HCT116 (cell line): ENCODE measurements at regions not wholly inside any gene's neighbourhood (a gene's known extent, or its start where the extent isn't known, plus 50 kb on each side); places are given as distances from the start of the nearest gene placed in this dataset.

ENCODE experiments used
- ATAC-seq: fragments of 200-7000 bp; cut with Tn5 transposase; 2 replicates; pipeline ENCODE4 v1.9.1; 2020; ENCODE audit warnings: mild to moderate bottlenecking, moderate library complexity
- BruUV-seq: library from RNA; stranded (reverse); fragments of 400-500 nt; replicated peaks from 2 replicates; lab custom pipeline; 2021; lab: Mats Ljungman, UMichigan
- CTCF ChIA-PET: fragments of 300-600 bp; sonication (Branson Sonifier 250); formaldehyde crosslinking; loops from one replicate; lab custom pipeline; 2021; ENCODE audit warnings: antibody characterized with exemption; lab: Charles Lee
- POLR2A ChIA-PET: fragments of 300-600, 350-600 bp; sonication (Branson Sonifier 250); formaldehyde crosslinking; loops from one replicate; lab custom pipeline; 2021; ENCODE audit warnings: antibody characterized with exemption; lab: Charles Lee
- RAD21 ChIA-PET, 2 experiments: fragments of 300-600 bp; sonication (Branson Sonifier 250); formaldehyde crosslinking; loops; one replicate each; lab custom pipeline; 2023; ENCODE audit warnings: low total read pairs in 2 of 2; ENCODE audit not compliant: uncharacterized antibody in 2 of 2, unreplicated experiment in 2 of 2, low non-redundant PET in 1 of 2; lab: Charles Lee
- DNase-seq: peaks from one replicate; pipeline ENCODE4 v3.0.0-alpha.2; 2010; ENCODE audit warnings: low read depth, low spot score
- H2AFZ ChIP-seq: fragments of 200-600 bp; shearing (Covaris generic), sonication (generic); 2 replicates; pipeline ENCODE4 v1.6.1; 2017; ENCODE audit warnings: low read depth, mixed run types, mixed read lengths, antibody characterized with exemption, low read length; ENCODE audit not compliant: poor library complexity, severe bottlenecking
- H3K27ac ChIP-seq: 2 replicates; pipeline ENCODE4 v1.5.1; 2012; ENCODE audit warnings: low read depth, low read length
- H3K27me3 ChIP-seq: fragments of 200-600 bp; sonication (generic); 2 replicates; pipeline ENCODE4 v1.6.1; 2016; ENCODE audit warnings: mixed run types, low read length, mixed read lengths; ENCODE audit not compliant: insufficient read depth
- H3K36me3 ChIP-seq, 2 experiments: fragments of 200-500 bp in 1 of 2; fragments of 200-600 bp in 1 of 2; sonication (Bioruptor generic) in 1 of 2; sonication (generic) in 1 of 2; 2 replicates each; pipeline versions ENCODE4 v1.5.1 to v1.6.1; 2014 to 2016; ENCODE audit warnings: low read length in 2 of 2, inconsistent platforms in 1 of 2, mixed read lengths in 1 of 2, mixed run types in 1 of 2; ENCODE audit not compliant: insufficient read depth in 2 of 2, control insufficient read depth in 1 of 2
- H3K4me1 ChIP-seq, 2 experiments: fragments of 200-600 bp in 1 of 2; sonication (generic) in 1 of 2; 2 replicates each; pipeline versions ENCODE4 v1.5.1 to v1.6.1; 2012 to 2017; ENCODE audit warnings: low read length in 2 of 2, inconsistent platforms in 1 of 2, mild to moderate bottlenecking in 1 of 2, mixed read lengths in 1 of 2, mixed run types in 1 of 2, moderate library complexity in 1 of 2; ENCODE audit not compliant: insufficient read depth in 2 of 2, control insufficient read depth in 1 of 2
- H3K4me2 ChIP-seq: fragments of 200-600 bp; sonication (generic); 2 replicates; pipeline ENCODE4 v1.6.1; 2017; ENCODE audit warnings: mixed run types, low read length, mixed read lengths
- H3K4me3 ChIP-seq, 2 experiments: fragments of 200-600 bp in 1 of 2; sonication (generic) in 1 of 2; replicated peaks in 1 of 2; 2 replicates each; pipeline ENCODE4 v1.5.1; 2011 to 2016; ENCODE audit warnings: low read length in 2 of 2, control low read depth in 1 of 2, low read depth in 1 of 2, mild to moderate bottlenecking in 1 of 2, mixed read lengths in 1 of 2, mixed run types in 1 of 2
- H3K79me2 ChIP-seq: fragments of 200-600 bp; sonication (generic); 2 replicates; pipeline ENCODE4 v1.6.1; 2017; ENCODE audit warnings: mild to moderate bottlenecking, mixed run types, low read length, moderate library complexity, mixed read lengths; ENCODE audit not compliant: insufficient read depth
- H3K9ac ChIP-seq: fragments of 200-600 bp; sonication (generic); 2 replicates; pipeline ENCODE4 v1.6.1; 2016; ENCODE audit warnings: low read length, mixed read lengths
- H3K9me2 ChIP-seq: fragments of 200-600 bp; sonication (generic), shearing (Covaris generic); 2 replicates; pipeline ENCODE4 v1.6.1; 2017; ENCODE audit warnings: mixed run types, mild to moderate bottlenecking, moderate library complexity; ENCODE audit not compliant: insufficient read depth
- H3K9me3 ChIP-seq, 2 experiments: fragments of 200-500 bp in 1 of 2; fragments of 200-600 bp in 1 of 2; sonication (Bioruptor generic) in 1 of 2; sonication (generic) in 1 of 2; 2 replicates each; pipeline ENCODE4 v1.6.1; 2014 to 2017; ENCODE audit warnings: low read length in 2 of 2, mixed read lengths in 2 of 2, inconsistent platforms in 1 of 2, low read depth in 1 of 2, mild to moderate bottlenecking in 1 of 2, mixed run types in 1 of 2, moderate library complexity in 1 of 2; ENCODE audit not compliant: control insufficient read depth in 1 of 2, insufficient read depth in 1 of 2
- H4K20me1 ChIP-seq: fragments of 200-600 bp; sonication (generic), shearing (Covaris generic); 2 replicates; pipeline ENCODE4 v1.6.1; 2017; ENCODE audit warnings: mixed run types, mild to moderate bottlenecking, moderate library complexity; ENCODE audit not compliant: insufficient read depth
- ATF3 ChIP-seq: IDR thresholded peaks from 2 replicates; pipeline ENCODE4 v1.6.1; 2012
- ELF1 ChIP-seq: IDR thresholded peaks from 2 replicates; pipeline ENCODE4 v1.6.1; 2012; ENCODE audit warnings: low read depth, borderline replicate concordance
- EZH2 ChIP-seq: fragments of 200-600 bp; sonication (generic); IDR thresholded peaks from 2 replicates; pipeline ENCODE4 v1.6.1; 2017; ENCODE audit warnings: antibody characterized with exemption, mixed run types
- MAX ChIP-seq: IDR thresholded peaks from 2 replicates; pipeline ENCODE4 v1.6.1; 2012
- SP1 ChIP-seq: IDR thresholded peaks from 2 replicates; pipeline ENCODE4 v1.6.1; 2012; ENCODE audit warnings: low read depth
- SRF ChIP-seq: IDR thresholded peaks from 2 replicates; pipeline ENCODE4 v1.6.1; 2012; ENCODE audit warnings: low read depth
- YY1 ChIP-seq: IDR thresholded peaks from 2 replicates; pipeline ENCODE4 v1.6.1; 2011; ENCODE audit warnings: low read length, low read depth, moderate library complexity, mild to moderate bottlenecking; ENCODE audit not compliant: insufficient replicate concordance; ENCODE audit errors: extremely low read depth
- ZBTB33 ChIP-seq: IDR thresholded peaks from 2 replicates; pipeline ENCODE4 v1.6.1; 2011; ENCODE audit warnings: mild to moderate bottlenecking, low read length, moderate library complexity; ENCODE audit not compliant: insufficient replicate concordance; ENCODE audit errors: extremely low read depth
- ZFX ChIP-seq: fragments of 450-650 bp; IDR thresholded peaks from 2 replicates; pipeline ENCODE4 v1.6.1; 2017
- ZNF274 ChIP-seq: fragments of 200-500 bp; sonication (Bioruptor generic); IDR thresholded peaks from 2 replicates; pipeline ENCODE4 v1.6.1; 2014; ENCODE audit warnings: mild to moderate bottlenecking, low read depth, low read length, inconsistent platforms
- intact Hi-C: fragments of 100-400 bp; cut with micrococcal nuclease; formaldehyde crosslinking; loops from 2 replicates; pipeline ENCODE4 v1.10.0; 2022

- CTCF ChIA-PET, result no interaction called here
- RAD21 ChIA-PET, result no interaction called here
- Histone ChIP-seq H3K36me3 (no peaks in the 10 kb centered on the region), H3K9me3 (peaks cover 0 to 3% of the 10 kb centered on the region in 2 experiments; a peak in 1 of 4 replicates), H4K20me1 (no peaks in the 10 kb centered on the region), H3K4me2 (no peak overlapping the region), H3K9ac (no peak overlapping the region), H3K4me1 (no peaks in the 10 kb centered on the region), H2AFZ (no peak overlapping the region), H3K9me2 (no peaks in the 10 kb centered on the region), H3K79me2 (no peaks in the 10 kb centered on the region), H3K27me3 (no peaks in the 10 kb centered on the region), H3K4me3 (no peak overlapping the region), H3K27ac (no peak overlapping the region)
- no peak for ATAC-seq
- intact Hi-C loops, result no loop called here
- no TSS peak for BruUV-seq
- TF ChIP-seq ZNF274 (no peak), SP1 (no peak), ELF1 (no peak), SRF (no peak), EZH2 (no peak), YY1 (no peak), ZFX (no peak), ATF3 (no peak), MAX (no peak)
- DNase-seq, result no peak
- POLR2A ChIA-PET, result no interaction called here
Observed at GRCh38 chr1:214826619-214827018, 223.6 kb downstream of the CENPF start.

GRCh38 chr1:214827883-214828282, 224.9 kb downstream of the CENPF start:
- intact Hi-C loops, result no loop called here
- Histone ChIP-seq H3K4me1 (no peaks in the 10 kb centered on the region), H3K27ac (no peak overlapping the region), H3K9me3 (peaks cover 0 to 3% of the 10 kb centered on the region in 2 experiments; a peak in 1 of 4 replicates)
- POLR2A ChIA-PET, result no interaction called here
- no peak for TF ChIP-seq ZBTB33
- TF ChIP-seq, all 23 proteins: peak for 0
- H3K79me2 ChIP-seq, result no peaks in the 10 kb centered on the region
- H3K4me3 ChIP-seq, result no peak overlapping the region
- no peaks in the 10 kb centered on the region for H4K20me1 ChIP-seq
- ATAC-seq, result no peak
- H2AFZ ChIP-seq, result no peak overlapping the region
- no peaks in the 10 kb centered on the region for H3K36me3 ChIP-seq
- RAD21 ChIA-PET, result no interaction called here
- H3K9me2 ChIP-seq, result no peaks in the 10 kb centered on the region
- no TSS peak for BruUV-seq
- H3K27me3 ChIP-seq, result no peaks in the 10 kb centered on the region
- CTCF ChIA-PET, result no interaction called here
- no peak for DNase-seq
- no peak overlapping the region for H3K4me2 ChIP-seq
- no peak overlapping the region for H3K9ac ChIP-seq
